Muscle layer of duodenum (tissue), 2 donors: ENCODE measurements at regions not wholly inside any gene's neighbourhood (a gene's known extent, or its start where the extent isn't known, plus 50 kb on each side); places are given as distances from the start of the nearest gene placed in this dataset.
"Not testable (repeated sequence)": the region's sequence is repeated elsewhere in the genome, so short reads cannot be mapped to it uniquely, and the experiment has no call there.

ENCODE experiments used
- H3K27ac ChIP-seq: one replicate; pipeline ENCODE4 v1.7.0; 2013; ENCODE audit warnings: mild to moderate bottlenecking, low read length
- H3K27me3 ChIP-seq: one replicate; pipeline ENCODE4 v1.7.0; 2013; ENCODE audit warnings: low read depth, mild to moderate bottlenecking, control low read depth, low read length
- H3K36me3 ChIP-seq, 2 donors: one replicate each; pipeline ENCODE4 v1.7.0; 2013; ENCODE audit warnings: low read length in 2 of 2, control low read depth in 1 of 2, mild to moderate bottlenecking in 1 of 2; ENCODE audit not compliant: insufficient read depth in 2 of 2, control insufficient read depth in 1 of 2
- H3K4me1 ChIP-seq, 2 donors: one replicate each; pipeline ENCODE4 v1.7.0; 2013; ENCODE audit warnings: low read length in 2 of 2, mild to moderate bottlenecking in 2 of 2, control low read depth in 1 of 2, moderate library complexity in 1 of 2; ENCODE audit not compliant: insufficient read depth in 2 of 2, control insufficient read depth in 1 of 2
- H3K4me3 ChIP-seq, 2 donors: one replicate each; pipeline ENCODE4 v1.7.0; 2013; ENCODE audit warnings: low read length in 2 of 2, low read depth in 1 of 2, mild to moderate bottlenecking in 1 of 2
- H3K9me3 ChIP-seq, 2 donors: one replicate each; pipeline ENCODE4 v1.7.0; 2013; ENCODE audit warnings: low read length in 2 of 2, control low read depth in 1 of 2, mild to moderate bottlenecking in 1 of 2; ENCODE audit not compliant: control insufficient read depth in 1 of 2
- donor health status: healthy.

- H3K4me3 ChIP-seq, result no peak overlapping the region
- no peaks in the 10 kb centered on the region for H3K36me3 ChIP-seq
Measured at GRCh38 chr3:28606283-28606682, 257.7 kb upstream of the AZI2 start.

GRCh38 chr3:28612232-28612631 lies 263.6 kb upstream of the AZI2 start:
- Histone ChIP-seq H3K27me3 (no peaks in the 10 kb centered on the region), H3K9me3 (no peaks in the 10 kb centered on the region), H3K27ac (no peak overlapping the region), H3K36me3 (no peaks in the 10 kb centered on the region), H3K4me3 (no peak overlapping the region), H3K4me1 (no peaks in the 10 kb centered on the region)

More at GRCh38 chr3:28606283-28606682, 257.7 kb upstream of the AZI2 start:
- Histone ChIP-seq H3K9me3 (no peaks in the 10 kb centered on the region), H3K4me1 (no peaks in the 10 kb centered on the region), H3K27ac (no peak overlapping the region), H3K27me3 (no peaks in the 10 kb centered on the region)

GRCh38 chr3:28613511-28614106 lies 265.0 kb upstream of the AZI2 start:
- no peak overlapping the region for H3K27ac ChIP-seq

GRCh38 chr3:28615071-28615470 lies 266.4 kb upstream of the AZI2 start:
- H3K36me3 ChIP-seq, result no peaks in the 10 kb centered on the region
- no peaks in the 10 kb centered on the region for H3K4me1 ChIP-seq
- H3K9me3 ChIP-seq, result no peaks in the 10 kb centered on the region
- no peak overlapping the region for H3K27ac ChIP-seq
- H3K27me3 ChIP-seq, result no peaks in the 10 kb centered on the region
- H3K4me3 ChIP-seq, result no peak overlapping the region

More at GRCh38 chr3:28613511-28614106, 265.0 kb upstream of the AZI2 start:
- Histone ChIP-seq H3K27me3 (no peaks in the 10 kb centered on the region), H3K9me3 (no peaks in the 10 kb centered on the region), H3K4me3 (no peak overlapping the region), H3K36me3 (no peaks in the 10 kb centered on the region), H3K4me1 (no peaks in the 10 kb centered on the region)

- H3K4me3 ChIP-seq, result no peak overlapping the region
- H3K4me1 ChIP-seq, result no peaks in the 10 kb centered on the region
- H3K36me3 ChIP-seq, result no peaks in the 10 kb centered on the region
- no peak overlapping the region for H3K27ac ChIP-seq
- H3K9me3 ChIP-seq, result no peaks in the 10 kb centered on the region
- H3K27me3 ChIP-seq, result no peaks in the 10 kb centered on the region
Measured at GRCh38 chr3:28615971-28616370, 267.3 kb upstream of the AZI2 start.

GRCh38 chr3:28617821-28618220 lies 269.2 kb upstream of the AZI2 start:
- Histone ChIP-seq H3K9me3 (no peaks in the 10 kb centered on the region), H3K4me1 (no peaks in the 10 kb centered on the region), H3K27ac (no peak overlapping the region), H3K27me3 (no peaks in the 10 kb centered on the region), H3K4me3 (no peak overlapping the region), H3K36me3 (no peaks in the 10 kb centered on the region)

- Histone ChIP-seq H3K4me3 (no peak overlapping the region), H3K36me3 (no peaks in the 10 kb centered on the region), H3K4me1 (no peaks in the 10 kb centered on the region), H3K27me3 (no peaks in the 10 kb centered on the region), H3K27ac (no peak overlapping the region), H3K9me3 (no peaks in the 10 kb centered on the region)
Measured at GRCh38 chr3:28623106-28623505, 274.5 kb upstream of the AZI2 start.

GRCh38 chr3:28624084-28624483 lies 275.5 kb upstream of the AZI2 start:
- H3K4me3 ChIP-seq, result no peak overlapping the region
- no peak overlapping the region for H3K27ac ChIP-seq
- H3K9me3 ChIP-seq, result no peaks in the 10 kb centered on the region
- no peaks in the 10 kb centered on the region for H3K27me3 ChIP-seq
- no peaks in the 10 kb centered on the region for H3K36me3 ChIP-seq
- no peaks in the 10 kb centered on the region for H3K4me1 ChIP-seq

- not testable (repeated sequence) for H3K36me3 ChIP-seq, H3K27me3 ChIP-seq, H3K27ac ChIP-seq, H3K4me1 ChIP-seq, H3K9me3 ChIP-seq, H3K4me3 ChIP-seq
Measured at GRCh38 chr3:28627843-28628242, 279.2 kb upstream of the AZI2 start.

- Histone ChIP-seq H3K27ac (no peak overlapping the region), H3K27me3 (no peaks in the 10 kb centered on the region), H3K4me3 (no peak overlapping the region), H3K4me1 (no peaks in the 10 kb centered on the region), H3K9me3 (peaks cover 0 to 3% of the 10 kb centered on the region in 2 donors), H3K36me3 (no peaks in the 10 kb centered on the region)
Measured at GRCh38 chr3:28634019-28634418, 285.4 kb upstream of the AZI2 start.

- H3K36me3 ChIP-seq, result no peaks in the 10 kb centered on the region
- H3K4me1 ChIP-seq, result no peaks in the 10 kb centered on the region
- no peaks in the 10 kb centered on the region for H3K27me3 ChIP-seq
- no peak overlapping the region for H3K4me3 ChIP-seq
- no peak overlapping the region for H3K27ac ChIP-seq
- H3K9me3 ChIP-seq, result peaks cover 0 to 3% of the 10 kb centered on the region in 2 donors
Measured at GRCh38 chr3:28637742-28638141, 289.1 kb upstream of the AZI2 start.

- Histone ChIP-seq H3K27me3 (no peaks in the 10 kb centered on the region), H3K4me1 (no peaks in the 10 kb centered on the region), H3K27ac (no peak overlapping the region), H3K9me3 (no peaks in the 10 kb centered on the region), H3K36me3 (no peaks in the 10 kb centered on the region), H3K4me3 (no peak overlapping the region)
Measured at GRCh38 chr3:28645149-28645548, 296.5 kb upstream of the AZI2 start.
